Trophoblast cell (in vitro differentiated cells and primary cell): ENCODE measurements at regions not wholly inside any gene's neighbourhood (a gene's known extent, or its start where the extent isn't known, plus 50 kb on each side); places are given as distances from the start of the nearest gene placed in this dataset.
A peak's percentile ranks its signal among the peaks of the same experiment; 100 is the strongest.
"Not testable (repeated sequence)": the region's sequence is repeated elsewhere in the genome, so short reads cannot be mapped to it uniquely, and the experiment has no call there.

Experiments used
- DNase-seq, 2 donors: peaks; one replicate each; pipeline ENCODE4 v3.0.0-alpha.2; 2016
- H2AFZ ChIP-seq: 2 replicates; pipeline ENCODE4 v1.6.1; 2013; ENCODE audit warnings: low read length, moderate library complexity, mild to moderate bottlenecking; ENCODE audit not compliant: insufficient read depth, poor library complexity
- H2AK5ac ChIP-seq: 2 replicates; pipeline ENCODE4 v1.6.1; 2013; ENCODE audit warnings: mild to moderate bottlenecking, low read length
- H2BK120ac ChIP-seq: 2 replicates; pipeline ENCODE4 v1.6.1; 2013; ENCODE audit warnings: low read length, mild to moderate bottlenecking, moderate library complexity; ENCODE audit not compliant: insufficient read depth, poor library complexity
- H2BK12ac ChIP-seq: 2 replicates; pipeline ENCODE4 v1.6.1; 2013; ENCODE audit warnings: mild to moderate bottlenecking, low read length, moderate library complexity
- H2BK5ac ChIP-seq: 2 replicates; pipeline ENCODE4 v1.6.1; 2013; ENCODE audit warnings: low read length, low read depth, moderate library complexity, mild to moderate bottlenecking; ENCODE audit not compliant: poor library complexity
- H3K14ac ChIP-seq: 2 replicates; pipeline ENCODE4 v1.6.1; 2013; ENCODE audit warnings: mild to moderate bottlenecking, low read length
- H3K18ac ChIP-seq: 2 replicates; pipeline ENCODE4 v1.6.1; 2013; ENCODE audit warnings: mild to moderate bottlenecking, low read length
- H3K23ac ChIP-seq: 2 replicates; pipeline ENCODE4 v1.6.1; 2013; ENCODE audit warnings: low read length
- H3K27ac ChIP-seq: 2 replicates; pipeline ENCODE4 v1.5.1; 2013; ENCODE audit warnings: low read depth, mild to moderate bottlenecking, inconsistent platforms, low read length, moderate library complexity
- H3K27me3 ChIP-seq: 2 replicates; pipeline ENCODE4 v1.6.1; 2013; ENCODE audit warnings: inconsistent platforms, mild to moderate bottlenecking, low read length, moderate library complexity; ENCODE audit not compliant: insufficient read depth
- H3K36me3 ChIP-seq, 2 experiments: 1 replicate in 1 of 2; 2 replicates in 1 of 2; pipeline ENCODE4 v1.6.1; 2013; ENCODE audit warnings: low read length in 2 of 2, mild to moderate bottlenecking in 2 of 2, moderate library complexity in 1 of 2; ENCODE audit not compliant: insufficient read depth in 2 of 2, control insufficient read depth in 1 of 2
- H3K4ac ChIP-seq: 2 replicates; pipeline ENCODE4 v1.6.1; 2013; ENCODE audit warnings: low read depth, mild to moderate bottlenecking, low read length, moderate library complexity
- H3K4me1 ChIP-seq, 2 experiments: 1 replicate in 1 of 2; 2 replicates in 1 of 2; pipeline ENCODE4 v1.6.1; 2013; ENCODE audit warnings: low read length in 2 of 2, mild to moderate bottlenecking in 2 of 2, moderate library complexity in 1 of 2; ENCODE audit not compliant: insufficient read depth in 2 of 2, control insufficient read depth in 1 of 2
- H3K4me2 ChIP-seq: 2 replicates; pipeline ENCODE4 v1.6.1; 2013; ENCODE audit warnings: inconsistent platforms, mild to moderate bottlenecking, low read length, moderate library complexity
- H3K4me3 ChIP-seq: 2 replicates; pipeline ENCODE4 v1.5.1; 2013; ENCODE audit warnings: mild to moderate bottlenecking, low read depth, low read length, inconsistent platforms
- H3K79me1 ChIP-seq: one replicate; pipeline ENCODE4 v1.6.1; 2013; ENCODE audit warnings: low read length
- H3K79me2 ChIP-seq: 2 replicates; pipeline ENCODE4 v1.6.1; 2013; ENCODE audit warnings: low read length, mild to moderate bottlenecking; ENCODE audit not compliant: control insufficient read depth, insufficient read depth, poor library complexity
- H3K9ac ChIP-seq: 2 replicates; pipeline ENCODE4 v1.6.1; 2013; ENCODE audit warnings: mild to moderate bottlenecking, low read length
- H3K9me3 ChIP-seq: 2 replicates; pipeline ENCODE4 v1.6.1; 2013; ENCODE audit warnings: low read depth, mild to moderate bottlenecking, control low read depth, inconsistent platforms, low read length; ENCODE audit not compliant: insufficient read depth
- H4K12ac ChIP-seq: 2 replicates; pipeline ENCODE4 v1.6.1; 2013; ENCODE audit warnings: low read depth, mild to moderate bottlenecking, low read length, moderate library complexity
- H4K8ac ChIP-seq: 2 replicates; pipeline ENCODE4 v1.6.1; 2013; ENCODE audit warnings: low read depth, mild to moderate bottlenecking, low read length, moderate library complexity
- H4K91ac ChIP-seq: one replicate; pipeline ENCODE4 v1.6.1; 2013; ENCODE audit warnings: low read depth, mild to moderate bottlenecking, low read length, moderate library complexity
- WGBS: extraction: QIAGEN DNeasy Blood & Tissue Kit; methylation state at CpG from one replicate; pipeline ENCODE4 v1.1.7; 2013; ENCODE audit warnings: missing lambda C conversion rate; ENCODE audit not compliant: insufficient read length, insufficient coverage; ENCODE audit errors: extremely low coverage; 5-methylcytosine and 5-hydroxymethylcytosine counted together

GRCh38 chr5:54787910-54788309, 197.5 kb downstream of the ESM1 start:
- H3K23ac ChIP-seq, H2AFZ ChIP-seq, H4K91ac ChIP-seq, H3K4me3 ChIP-seq, H3K79me1 ChIP-seq, H3K27me3 ChIP-seq, H4K12ac ChIP-seq, H3K4ac ChIP-seq, H2BK5ac ChIP-seq, H3K14ac ChIP-seq, H3K4me2 ChIP-seq, H3K79me2 ChIP-seq, DNase-seq, H2BK120ac ChIP-seq, H3K4me1 ChIP-seq, H2BK12ac ChIP-seq, H3K36me3 ChIP-seq, H3K27ac ChIP-seq, H3K18ac ChIP-seq, H3K9ac ChIP-seq, H2AK5ac ChIP-seq, H4K8ac ChIP-seq, H3K9me3 ChIP-seq: not testable (repeated sequence)
- no CpG with 5 or more reads among the region's 3 CpGs for WGBS

DNA sequence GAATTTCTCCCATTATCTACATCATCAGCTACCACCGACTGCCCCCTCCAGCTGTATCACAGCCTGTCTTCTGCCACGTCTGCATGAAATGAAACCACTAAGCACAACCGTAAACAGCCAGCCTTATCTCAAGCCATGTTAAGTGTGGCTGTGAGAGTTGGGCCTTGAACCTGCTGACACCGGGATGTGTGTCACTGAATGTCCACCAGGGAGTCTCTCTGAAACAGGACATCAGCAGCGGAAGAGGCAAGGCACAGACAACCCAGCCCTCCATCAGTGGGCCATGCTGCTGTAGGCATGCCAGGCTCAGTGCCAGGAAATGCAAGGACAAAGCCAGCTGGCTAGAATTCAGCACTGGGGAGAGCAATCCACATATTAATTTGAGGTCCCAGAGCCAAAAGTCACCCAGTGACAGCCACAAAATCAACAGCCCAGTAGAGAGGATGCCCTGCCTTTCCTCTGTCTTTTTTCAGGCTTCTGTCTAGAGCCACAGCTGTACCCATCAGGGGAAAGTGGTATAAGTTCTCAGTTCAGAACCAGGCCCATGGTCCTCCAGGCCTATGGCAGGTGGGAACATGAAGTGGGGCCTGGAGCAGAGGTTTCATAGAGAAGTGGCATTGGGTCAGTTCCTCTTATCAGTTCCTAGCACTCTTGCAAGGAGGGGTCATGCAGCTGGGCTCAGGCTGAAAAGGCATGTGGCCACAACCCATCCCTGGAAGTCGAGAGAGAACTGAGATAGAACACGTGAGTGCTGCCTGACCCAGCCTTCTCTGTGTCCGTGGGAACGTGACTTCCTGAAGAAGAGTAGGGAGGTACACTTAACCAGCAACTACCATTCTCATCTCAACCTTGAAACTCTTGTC, 199.4 kb downstream of the ESM1 start:
- no peak overlapping the region for H3K4me2 ChIP-seq
- H3K27ac ChIP-seq = no peak overlapping the region
- no peaks in the 10 kb centered on the region for H3K4me1 ChIP-seq
- no peak overlapping the region for H2BK5ac ChIP-seq
- no peaks in the 10 kb centered on the region for H3K79me1 ChIP-seq
- H3K9ac ChIP-seq = no peak overlapping the region
- no peak overlapping the region for H2AK5ac ChIP-seq
- no peak overlapping the region for H4K8ac ChIP-seq
- H3K4me3 ChIP-seq = no peak overlapping the region
- H3K79me2 ChIP-seq = no peaks in the 10 kb centered on the region
- no peak overlapping the region for H4K91ac ChIP-seq
- H3K14ac ChIP-seq = no peak overlapping the region
- no peak overlapping the region for H3K18ac ChIP-seq
- no peak overlapping the region for H2AFZ ChIP-seq
- no peak overlapping the region for H3K4ac ChIP-seq
- H4K12ac ChIP-seq = no peak overlapping the region
- no peaks in the 10 kb centered on the region for H3K36me3 ChIP-seq
- H2BK12ac ChIP-seq = no peak overlapping the region
- no peaks in the 10 kb centered on the region for H3K27me3 ChIP-seq
- H3K9me3 ChIP-seq = no peaks in the 10 kb centered on the region
- H3K23ac ChIP-seq = no peak overlapping the region
- WGBS = no CpG with 5 or more reads among the region's 9 CpGs
- H2BK120ac ChIP-seq = no peak overlapping the region
- DNase-seq = no peak

- Histone ChIP-seq H3K18ac (no peak overlapping the region), H3K4me3 (no peak overlapping the region), H4K8ac (no peak overlapping the region), H3K9me3 (no peaks in the 10 kb centered on the region), H3K79me2 (no peaks in the 10 kb centered on the region), H2AK5ac (no peak overlapping the region), H3K4ac (no peak overlapping the region), H4K12ac (no peak overlapping the region), H3K79me1 (no peaks in the 10 kb centered on the region), H3K27me3 (no peaks in the 10 kb centered on the region), H2BK120ac (no peak overlapping the region), H4K91ac (no peak overlapping the region), H3K4me1 (no peaks in the 10 kb centered on the region), H3K4me2 (no peak overlapping the region), H3K14ac (no peak overlapping the region), H2AFZ (no peak overlapping the region), H2BK12ac (no peak overlapping the region), H2BK5ac (no peak overlapping the region), H3K23ac (no peak overlapping the region), H3K27ac (peak overlapping the region; percentile 5), H3K9ac (no peak overlapping the region), H3K36me3 (no peaks in the 10 kb centered on the region)
- WGBS = no CpG with 5 or more reads among the region's 2 CpGs
- DNase-seq = no peak
These were observed 206.6 kb downstream of the ESM1 start for GRCh38 chr5:54778783-54779182.

DNA sequence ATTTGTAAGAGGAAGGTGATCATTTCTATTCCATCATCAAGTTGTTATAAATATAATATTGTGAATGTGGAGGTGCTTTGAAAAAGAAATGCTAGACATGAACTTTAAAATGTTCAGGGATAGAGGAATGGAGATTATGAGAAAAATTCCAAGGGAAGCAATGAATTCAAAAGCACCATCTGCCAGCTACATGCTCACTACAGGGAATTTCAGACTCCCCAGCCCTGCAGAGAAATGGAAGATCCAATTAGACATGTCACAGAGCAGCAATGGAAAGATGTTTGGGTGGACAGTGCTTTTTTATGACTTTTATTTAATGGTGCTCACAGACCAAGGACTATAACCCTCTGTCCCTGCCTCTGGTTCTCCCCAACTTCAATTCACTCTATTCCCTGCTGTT, 209.7 kb downstream of the ESM1 start:
- Histone ChIP-seq H3K79me2 (no peaks in the 10 kb centered on the region), H3K27ac (no peak overlapping the region), H3K27me3 (no peaks in the 10 kb centered on the region), H3K79me1 (no peaks in the 10 kb centered on the region), H4K91ac (no peak overlapping the region), H4K12ac (no peak overlapping the region), H2BK5ac (no peak overlapping the region), H2BK12ac (no peak overlapping the region), H3K4me2 (no peak overlapping the region), H3K9ac (no peak overlapping the region), H2AFZ (no peak overlapping the region), H2BK120ac (no peak overlapping the region), H2AK5ac (no peak overlapping the region), H3K23ac (no peak overlapping the region), H3K14ac (no peak overlapping the region), H3K4me3 (no peak overlapping the region), H3K4me1 (no peaks in the 10 kb centered on the region), H3K18ac (no peak overlapping the region), H4K8ac (no peak overlapping the region), H3K4ac (no peak overlapping the region), H3K9me3 (no peaks in the 10 kb centered on the region), H3K36me3 (no peaks in the 10 kb centered on the region)
- DNase-seq = no peak
